SU-DHL-6 (cell line): ENCODE measurements at regions not wholly inside any gene's neighbourhood (a gene's known extent, or its start where the extent isn't known, plus 50 kb on each side); places are given as distances from the start of the nearest gene placed in this dataset.

Experiments
- H2AFZ ChIP-seq: fragments of 200-600 bp; sonication (generic); 2 replicates; pipeline ENCODE4 v1.6.1; 2014; ENCODE audit warnings: low read depth, mild to moderate bottlenecking, moderate library complexity, mixed read lengths, antibody characterized with exemption, low read length; ENCODE audit not compliant: severe bottlenecking
- H3F3A ChIP-seq: fragments of 200-600 bp; shearing (Covaris generic); 2 replicates; pipeline ENCODE4 v1.6.0; 2016; ENCODE audit warnings: antibody characterized with exemption, mild to moderate bottlenecking; ENCODE audit not compliant: insufficient read depth
- H3K27ac ChIP-seq: fragments of 200-600 bp; sonication (generic); 2 replicates; pipeline ENCODE4 v1.5.1; 2016; ENCODE audit warnings: low read depth, mild to moderate bottlenecking, low read length, moderate library complexity, mixed read lengths
- H3K27me3 ChIP-seq: fragments of 200-600 bp; sonication (generic), shearing (Covaris generic); 2 replicates; pipeline ENCODE4 v1.6.0; 2014; ENCODE audit warnings: mild to moderate bottlenecking, low read length
- H3K36me3 ChIP-seq: fragments of 200-600 bp; sonication (generic); 2 replicates; pipeline ENCODE4 v1.6.1; 2014; ENCODE audit warnings: mild to moderate bottlenecking, low read length, mixed read lengths
- H3K4me2 ChIP-seq: fragments of 300-600, 200-600 bp; shearing (Covaris generic), sonication (generic); 2 replicates; pipeline ENCODE4 v1.6.0; 2014; ENCODE audit warnings: low read length, low read depth, mild to moderate bottlenecking; ENCODE audit not compliant: poor library complexity, severe bottlenecking
- H3K4me3 ChIP-seq: fragments of 200-600 bp; sonication (generic); 2 replicates; pipeline ENCODE4 v1.5.1; 2014; ENCODE audit warnings: antibody characterized with exemption, low read length, mild to moderate bottlenecking, mixed read lengths; ENCODE audit not compliant: insufficient read depth, poor library complexity, severe bottlenecking
- H3K79me2 ChIP-seq: fragments of 200-600 bp; sonication (generic); 2 replicates; pipeline ENCODE4 v1.6.1; 2014; ENCODE audit warnings: mild to moderate bottlenecking, low read length, moderate library complexity; ENCODE audit not compliant: insufficient read depth
- H3K9ac ChIP-seq: fragments of 200-600 bp; sonication (generic); 2 replicates; pipeline ENCODE4 v1.7.0; 2014; ENCODE audit warnings: mild to moderate bottlenecking, low read length
- H3K9me2 ChIP-seq: fragments of 200-600 bp; sonication (generic); replicated peaks from 2 replicates; pipeline ENCODE4 v1.6.1; 2014; ENCODE audit warnings: low read length; ENCODE audit not compliant: insufficient read depth
- H3K9me3 ChIP-seq: fragments of 200-600 bp; sonication (generic); 2 replicates; pipeline ENCODE4 v1.6.1; 2014; ENCODE audit warnings: low read length, mixed read lengths; ENCODE audit not compliant: insufficient read depth
- H4K20me1 ChIP-seq: fragments of 200-600 bp; sonication (generic); 2 replicates; pipeline ENCODE4 v1.6.1; 2014; ENCODE audit warnings: low read depth, mild to moderate bottlenecking, antibody characterized with exemption, low read length, moderate library complexity, mixed read lengths
- EZH2phosphoT487 ChIP-seq: fragments of 200-600 bp; sonication (generic), shearing (Covaris generic); conservative IDR thresholded peaks from 2 replicates; pipeline ENCODE4 v1.6.1; 2018; ENCODE audit warnings: mild to moderate bottlenecking, antibody characterized with exemption, low read length, moderate library complexity, mixed read lengths
- TF ChIP-seq, protein P1 (sequence below): fragments of 200-600 bp; sonication (generic); IDR thresholded peaks from one replicate; pipeline ENCODE4 v1.5.1; 2017; ENCODE audit warnings: antibody characterized with exemption, mild to moderate bottlenecking, low read length, moderate library complexity; ENCODE audit not compliant: insufficient read depth, poor library complexity, severe bottlenecking

DNA sequence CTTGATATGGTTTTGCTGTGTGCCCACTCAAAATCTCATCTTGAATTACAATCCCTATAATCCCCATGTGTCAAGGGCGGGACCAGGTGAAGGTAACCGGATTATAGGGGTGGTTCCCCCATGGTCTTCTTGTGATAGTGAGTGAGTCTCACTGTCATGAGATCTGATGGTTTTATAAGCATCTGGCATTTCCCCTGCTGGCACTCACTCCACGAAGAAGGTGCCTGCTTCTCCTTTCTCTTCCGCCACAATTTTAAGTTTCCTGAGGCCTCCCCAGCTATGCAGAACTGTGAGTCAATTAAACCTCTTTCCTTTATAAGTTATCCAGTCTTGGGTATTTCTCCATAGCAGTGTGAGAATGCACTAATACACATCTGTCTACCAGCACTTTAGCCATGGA is 109.5 kb upstream of the SDK1 start:
- no peak overlapping the region for H2AFZ ChIP-seq
- H3K4me3 ChIP-seq: no peak overlapping the region
- no peak overlapping the region for H3K4me2 ChIP-seq
- H3K27ac ChIP-seq: no peak overlapping the region
- H3K9ac ChIP-seq: no peak overlapping the region
- no peaks in the 10 kb centered on the region for H3K79me2 ChIP-seq
- H4K20me1 ChIP-seq: no peaks in the 10 kb centered on the region
- no peaks in the 10 kb centered on the region for H3F3A ChIP-seq
- TF ChIP-seq, protein P1, sequence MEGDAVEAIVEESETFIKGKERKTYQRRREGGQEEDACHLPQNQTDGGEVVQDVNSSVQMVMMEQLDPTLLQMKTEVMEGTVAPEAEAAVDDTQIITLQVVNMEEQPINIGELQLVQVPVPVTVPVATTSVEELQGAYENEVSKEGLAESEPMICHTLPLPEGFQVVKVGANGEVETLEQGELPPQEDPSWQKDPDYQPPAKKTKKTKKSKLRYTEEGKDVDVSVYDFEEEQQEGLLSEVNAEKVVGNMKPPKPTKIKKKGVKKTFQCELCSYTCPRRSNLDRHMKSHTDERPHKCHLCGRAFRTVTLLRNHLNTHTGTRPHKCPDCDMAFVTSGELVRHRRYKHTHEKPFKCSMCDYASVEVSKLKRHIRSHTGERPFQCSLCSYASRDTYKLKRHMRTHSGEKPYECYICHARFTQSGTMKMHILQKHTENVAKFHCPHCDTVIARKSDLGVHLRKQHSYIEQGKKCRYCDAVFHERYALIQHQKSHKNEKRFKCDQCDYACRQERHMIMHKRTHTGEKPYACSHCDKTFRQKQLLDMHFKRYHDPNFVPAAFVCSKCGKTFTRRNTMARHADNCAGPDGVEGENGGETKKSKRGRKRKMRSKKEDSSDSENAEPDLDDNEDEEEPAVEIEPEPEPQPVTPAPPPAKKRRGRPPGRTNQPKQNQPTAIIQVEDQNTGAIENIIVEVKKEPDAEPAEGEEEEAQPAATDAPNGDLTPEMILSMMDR: no peak
- TF ChIP-seq EZH2phosphoT487: no peak
- no peaks in the 10 kb centered on the region for H3K9me3 ChIP-seq
- H3K9me2 ChIP-seq: no peaks in the 10 kb centered on the region
- no peaks in the 10 kb centered on the region for H3K36me3 ChIP-seq
- no peaks in the 10 kb centered on the region for H3K27me3 ChIP-seq

DNA sequence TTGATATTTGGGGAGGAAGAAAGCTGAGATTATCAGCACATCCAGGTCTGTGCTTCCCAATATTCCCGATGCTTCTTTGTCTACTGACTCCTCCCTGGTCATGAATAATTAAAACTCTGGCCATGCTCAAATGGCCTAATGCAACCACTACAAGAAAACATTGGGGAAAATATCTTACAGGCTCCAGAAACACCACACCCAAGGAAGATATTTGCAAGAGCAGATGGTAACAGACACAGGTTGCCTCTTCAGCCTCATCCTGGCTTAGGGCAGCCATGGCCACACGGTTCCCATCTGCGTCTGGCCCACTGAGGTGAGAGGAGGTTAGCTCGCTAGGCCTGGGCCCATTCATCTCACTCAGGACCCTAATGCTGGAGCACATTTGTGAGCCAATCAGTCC is 108.4 kb upstream of the SDK1 start:
- TF ChIP-seq EZH2phosphoT487: no peak
- TF ChIP-seq, protein P1: no peak

DNA sequence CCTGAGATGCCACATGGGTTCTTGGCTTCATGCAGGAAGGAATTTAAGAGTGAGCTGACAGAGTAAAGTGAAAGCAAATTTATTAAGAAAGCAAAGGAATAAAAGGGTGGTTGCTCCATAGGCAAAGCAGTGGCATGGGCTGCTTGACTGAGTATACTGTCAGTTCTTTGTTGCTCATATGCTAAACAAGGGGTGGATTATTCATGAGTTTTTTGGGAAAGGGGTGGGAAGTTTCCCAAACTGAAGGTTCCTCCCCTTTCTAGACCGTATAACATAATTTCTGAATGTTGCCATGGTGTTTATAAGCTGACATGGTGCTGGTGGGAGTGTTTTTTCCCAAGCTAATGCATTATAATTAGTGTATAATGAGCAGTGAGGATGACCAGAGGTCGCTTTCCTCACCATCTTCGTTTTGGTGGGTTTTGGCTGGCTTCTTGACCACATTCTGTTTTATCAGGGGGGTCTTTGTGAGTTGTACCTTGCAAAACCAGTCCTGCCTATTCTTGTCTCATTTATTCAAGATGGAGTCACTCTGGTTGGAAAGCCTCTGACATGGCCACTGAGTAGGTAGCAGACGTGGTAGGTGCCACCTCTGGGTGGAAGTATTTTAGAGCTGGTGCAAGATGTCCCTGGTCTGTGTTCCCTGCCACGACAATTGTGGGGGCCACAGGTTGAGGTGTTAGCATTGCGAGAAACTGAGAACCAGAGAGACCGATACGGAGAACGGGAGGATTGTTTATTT is 107.5 kb upstream of the SDK1 start:
- Histone ChIP-seq H3K36me3 (no peaks in the 10 kb centered on the region), H3F3A (no peaks in the 10 kb centered on the region), H3K27ac (no peak overlapping the region), H3K79me2 (no peaks in the 10 kb centered on the region), H3K4me3 (no peak overlapping the region), H4K20me1 (no peaks in the 10 kb centered on the region), H3K4me2 (no peak overlapping the region), H3K27me3 (no peaks in the 10 kb centered on the region), H2AFZ (no peak overlapping the region), H3K9ac (no peak overlapping the region), H3K9me2 (no peaks in the 10 kb centered on the region), H3K9me3 (no peaks in the 10 kb centered on the region)
- TF ChIP-seq EZH2phosphoT487: no peak
- TF ChIP-seq, protein P1: no peak

More for the DNA sequence above, 108.4 kb upstream of the SDK1 start:
- Histone ChIP-seq H3K4me2 (no peak overlapping the region), H3K4me3 (no peak overlapping the region), H3K27me3 (no peaks in the 10 kb centered on the region), H3K9me3 (no peaks in the 10 kb centered on the region), H4K20me1 (no peaks in the 10 kb centered on the region), H2AFZ (no peak overlapping the region), H3K9ac (no peak overlapping the region), H3K27ac (no peak overlapping the region), H3F3A (no peaks in the 10 kb centered on the region), H3K9me2 (no peaks in the 10 kb centered on the region), H3K36me3 (no peaks in the 10 kb centered on the region), H3K79me2 (no peaks in the 10 kb centered on the region)
